Trophoblast cell (in vitro differentiated cells and primary cell): ENCODE measurements at regions not wholly inside any gene's neighbourhood (a gene's known extent, or its start where the extent isn't known, plus 50 kb on each side); places are given as distances from the start of the nearest gene placed in this dataset.

Source experiments
- DNase-seq, 2 donors: peaks; one replicate each; pipeline ENCODE4 v3.0.0-alpha.2; 2016
- H2AFZ ChIP-seq: 2 replicates; pipeline ENCODE4 v1.6.1; 2013; ENCODE audit warnings: low read length, moderate library complexity, mild to moderate bottlenecking; ENCODE audit not compliant: insufficient read depth, poor library complexity
- H2AK5ac ChIP-seq: 2 replicates; pipeline ENCODE4 v1.6.1; 2013; ENCODE audit warnings: mild to moderate bottlenecking, low read length
- H2BK120ac ChIP-seq: 2 replicates; pipeline ENCODE4 v1.6.1; 2013; ENCODE audit warnings: low read length, mild to moderate bottlenecking, moderate library complexity; ENCODE audit not compliant: insufficient read depth, poor library complexity
- H2BK12ac ChIP-seq: 2 replicates; pipeline ENCODE4 v1.6.1; 2013; ENCODE audit warnings: mild to moderate bottlenecking, low read length, moderate library complexity
- H2BK5ac ChIP-seq: 2 replicates; pipeline ENCODE4 v1.6.1; 2013; ENCODE audit warnings: low read length, low read depth, moderate library complexity, mild to moderate bottlenecking; ENCODE audit not compliant: poor library complexity
- H3K14ac ChIP-seq: 2 replicates; pipeline ENCODE4 v1.6.1; 2013; ENCODE audit warnings: mild to moderate bottlenecking, low read length
- H3K18ac ChIP-seq: 2 replicates; pipeline ENCODE4 v1.6.1; 2013; ENCODE audit warnings: mild to moderate bottlenecking, low read length
- H3K23ac ChIP-seq: 2 replicates; pipeline ENCODE4 v1.6.1; 2013; ENCODE audit warnings: low read length
- H3K27ac ChIP-seq: 2 replicates; pipeline ENCODE4 v1.5.1; 2013; ENCODE audit warnings: low read depth, mild to moderate bottlenecking, inconsistent platforms, low read length, moderate library complexity
- H3K27me3 ChIP-seq: 2 replicates; pipeline ENCODE4 v1.6.1; 2013; ENCODE audit warnings: inconsistent platforms, mild to moderate bottlenecking, low read length, moderate library complexity; ENCODE audit not compliant: insufficient read depth
- H3K36me3 ChIP-seq, 2 experiments: 1 replicate in 1 of 2; 2 replicates in 1 of 2; pipeline ENCODE4 v1.6.1; 2013; ENCODE audit warnings: low read length in 2 of 2, mild to moderate bottlenecking in 2 of 2, moderate library complexity in 1 of 2; ENCODE audit not compliant: insufficient read depth in 2 of 2, control insufficient read depth in 1 of 2
- H3K4ac ChIP-seq: 2 replicates; pipeline ENCODE4 v1.6.1; 2013; ENCODE audit warnings: low read depth, mild to moderate bottlenecking, low read length, moderate library complexity
- H3K4me1 ChIP-seq, 2 experiments: 1 replicate in 1 of 2; 2 replicates in 1 of 2; pipeline ENCODE4 v1.6.1; 2013; ENCODE audit warnings: low read length in 2 of 2, mild to moderate bottlenecking in 2 of 2, moderate library complexity in 1 of 2; ENCODE audit not compliant: insufficient read depth in 2 of 2, control insufficient read depth in 1 of 2
- H3K4me2 ChIP-seq: 2 replicates; pipeline ENCODE4 v1.6.1; 2013; ENCODE audit warnings: inconsistent platforms, mild to moderate bottlenecking, low read length, moderate library complexity
- H3K4me3 ChIP-seq: 2 replicates; pipeline ENCODE4 v1.5.1; 2013; ENCODE audit warnings: mild to moderate bottlenecking, low read depth, low read length, inconsistent platforms
- H3K79me1 ChIP-seq: one replicate; pipeline ENCODE4 v1.6.1; 2013; ENCODE audit warnings: low read length
- H3K79me2 ChIP-seq: 2 replicates; pipeline ENCODE4 v1.6.1; 2013; ENCODE audit warnings: low read length, mild to moderate bottlenecking; ENCODE audit not compliant: control insufficient read depth, insufficient read depth, poor library complexity
- H3K9ac ChIP-seq: 2 replicates; pipeline ENCODE4 v1.6.1; 2013; ENCODE audit warnings: mild to moderate bottlenecking, low read length
- H3K9me3 ChIP-seq: 2 replicates; pipeline ENCODE4 v1.6.1; 2013; ENCODE audit warnings: low read depth, mild to moderate bottlenecking, control low read depth, inconsistent platforms, low read length; ENCODE audit not compliant: insufficient read depth
- H4K12ac ChIP-seq: 2 replicates; pipeline ENCODE4 v1.6.1; 2013; ENCODE audit warnings: low read depth, mild to moderate bottlenecking, low read length, moderate library complexity
- H4K8ac ChIP-seq: 2 replicates; pipeline ENCODE4 v1.6.1; 2013; ENCODE audit warnings: low read depth, mild to moderate bottlenecking, low read length, moderate library complexity
- H4K91ac ChIP-seq: one replicate; pipeline ENCODE4 v1.6.1; 2013; ENCODE audit warnings: low read depth, mild to moderate bottlenecking, low read length, moderate library complexity
- WGBS: extraction: QIAGEN DNeasy Blood & Tissue Kit; methylation state at CpG from one replicate; pipeline ENCODE4 v1.1.7; 2013; ENCODE audit warnings: missing lambda C conversion rate; ENCODE audit not compliant: insufficient read length, insufficient coverage; ENCODE audit errors: extremely low coverage; 5-methylcytosine and 5-hydroxymethylcytosine counted together

DNA sequence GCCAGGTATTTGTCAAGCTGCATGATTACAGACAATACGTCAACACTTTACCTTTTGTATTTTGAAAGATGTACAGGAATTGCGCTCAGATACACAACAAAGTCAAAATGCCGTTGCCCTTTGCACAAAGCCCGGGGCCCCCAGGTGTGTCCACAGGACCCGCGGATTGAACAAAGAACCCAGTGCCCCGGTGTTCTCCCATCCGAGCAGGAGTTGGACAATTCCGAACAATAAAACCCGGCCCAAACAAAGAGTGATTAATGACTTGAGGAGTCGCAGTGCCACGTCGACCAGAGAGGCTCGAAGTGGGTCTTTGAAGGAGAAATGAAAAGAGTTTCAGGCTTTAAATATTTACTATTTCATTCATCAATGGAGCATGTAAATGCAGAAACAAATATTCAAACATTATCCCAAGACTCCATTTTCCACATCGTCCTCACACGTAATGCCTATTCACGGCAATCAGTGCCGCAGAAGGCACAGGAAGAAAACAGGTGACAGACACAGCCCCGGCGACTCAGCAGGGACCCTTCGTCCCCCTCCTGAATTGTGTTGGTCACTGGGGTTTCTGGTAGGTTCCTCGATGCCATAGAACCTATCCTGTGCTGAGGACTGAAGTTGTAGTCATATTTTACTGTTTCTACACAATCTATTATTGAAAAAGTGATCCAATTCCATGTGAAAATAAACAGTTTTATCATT lies 70.9 kb upstream of the MGMT start:
- Histone ChIP-seq H3K23ac (no peak overlapping the region), H2BK5ac (no peak overlapping the region), H3K27me3 (no peaks in the 10 kb centered on the region), H3K18ac (no peak overlapping the region), H3K79me2 (no peaks in the 10 kb centered on the region), H3K4me2 (no peak overlapping the region), H2BK120ac (no peak overlapping the region), H2AK5ac (no peak overlapping the region), H3K4ac (no peak overlapping the region), H4K12ac (no peak overlapping the region), H2BK12ac (no peak overlapping the region), H3K14ac (no peak overlapping the region), H3K9ac (no peak overlapping the region), H4K8ac (no peak overlapping the region), H3K9me3 (peaks cover 1% of the 10 kb centered on the region), H3K4me3 (no peak overlapping the region), H3K36me3 (no peaks in the 10 kb centered on the region), H3K27ac (no peak overlapping the region), H3K79me1 (no peaks in the 10 kb centered on the region), H4K91ac (no peak overlapping the region), H3K4me1 (no peaks in the 10 kb centered on the region), H2AFZ (no peak overlapping the region)
- no peak for DNase-seq
- WGBS, result no CpG with 5 or more reads among the region's 22 CpGs

DNA sequence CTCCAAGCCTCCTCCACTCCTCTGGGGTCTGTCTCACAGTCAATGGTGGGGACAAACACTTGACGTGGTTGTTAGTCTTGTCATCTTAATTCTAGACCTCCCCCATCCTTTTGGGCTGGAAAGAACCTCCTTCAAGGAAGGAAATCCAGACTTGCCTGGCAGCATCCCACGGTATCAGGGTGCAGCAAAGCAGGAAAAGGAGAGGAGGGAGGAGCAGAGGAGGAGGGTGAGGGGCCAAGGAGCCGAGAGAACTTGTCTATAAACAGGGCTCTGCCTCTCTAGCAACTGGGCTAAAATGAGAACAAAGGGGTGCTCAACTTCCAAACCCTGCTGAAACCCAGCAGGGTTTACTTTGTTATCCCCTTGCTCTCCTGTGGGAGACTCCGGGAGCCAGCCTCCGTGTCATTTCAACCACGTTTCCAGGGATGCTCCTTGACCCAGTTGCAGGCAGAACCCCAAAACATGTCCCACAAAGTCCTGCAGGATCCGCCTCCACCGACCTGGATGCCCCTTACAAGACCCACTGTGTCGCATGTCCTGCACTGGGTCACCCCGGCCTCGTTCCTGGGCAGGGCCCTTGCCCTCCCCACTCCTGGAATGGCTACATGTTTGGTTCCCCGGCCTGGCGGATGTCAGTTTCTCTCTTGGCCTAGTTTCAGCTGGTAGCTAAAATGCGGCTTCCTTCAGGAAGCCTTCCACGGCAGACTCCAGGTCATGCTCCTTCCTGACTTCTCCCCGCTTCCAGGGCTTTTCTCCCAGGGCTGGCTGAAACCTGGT lies 69.7 kb upstream of the MGMT start:
- Histone ChIP-seq H3K23ac (no peak overlapping the region), H4K12ac (no peak overlapping the region), H2AFZ (no peak overlapping the region), H3K27me3 (no peaks in the 10 kb centered on the region), H2BK5ac (no peak overlapping the region), H3K4me1 (no peaks in the 10 kb centered on the region), H3K4me2 (no peak overlapping the region), H3K36me3 (no peaks in the 10 kb centered on the region), H3K4ac (no peak overlapping the region), H3K27ac (no peak overlapping the region), H3K18ac (no peak overlapping the region), H2AK5ac (no peak overlapping the region), H4K91ac (no peak overlapping the region), H3K9me3 (peaks cover 1% of the 10 kb centered on the region), H3K4me3 (no peak overlapping the region), H3K14ac (no peak overlapping the region), H3K79me1 (no peaks in the 10 kb centered on the region), H4K8ac (no peak overlapping the region), H2BK120ac (no peak overlapping the region), H3K79me2 (no peaks in the 10 kb centered on the region), H3K9ac (no peak overlapping the region), H2BK12ac (no peak overlapping the region)
- DNase-seq, result no peak
- no CpG with 5 or more reads among the region's 16 CpGs for WGBS

DNA sequence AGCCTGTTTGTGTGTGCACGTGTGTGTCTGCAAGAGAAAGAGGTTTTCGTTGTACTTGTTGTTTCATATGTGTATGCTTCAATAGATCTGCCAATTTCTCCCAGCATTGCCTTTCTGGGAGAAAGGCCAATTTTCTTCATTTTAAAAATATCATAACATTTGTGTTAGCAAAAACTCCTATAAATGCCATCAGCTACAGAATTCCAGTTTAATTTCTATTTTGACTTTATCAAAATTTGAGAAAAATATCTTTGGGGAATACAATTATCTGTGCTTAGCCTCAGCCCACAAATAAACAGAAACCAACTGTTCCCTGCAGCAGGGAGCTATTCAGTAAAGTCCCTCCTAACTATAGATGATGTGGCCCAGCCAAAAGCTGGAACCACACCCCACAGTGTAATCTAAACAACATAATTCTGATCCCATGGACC lies 68.3 kb upstream of the MGMT start:
- no peaks in the 10 kb centered on the region for H3K27me3 ChIP-seq

DNA sequence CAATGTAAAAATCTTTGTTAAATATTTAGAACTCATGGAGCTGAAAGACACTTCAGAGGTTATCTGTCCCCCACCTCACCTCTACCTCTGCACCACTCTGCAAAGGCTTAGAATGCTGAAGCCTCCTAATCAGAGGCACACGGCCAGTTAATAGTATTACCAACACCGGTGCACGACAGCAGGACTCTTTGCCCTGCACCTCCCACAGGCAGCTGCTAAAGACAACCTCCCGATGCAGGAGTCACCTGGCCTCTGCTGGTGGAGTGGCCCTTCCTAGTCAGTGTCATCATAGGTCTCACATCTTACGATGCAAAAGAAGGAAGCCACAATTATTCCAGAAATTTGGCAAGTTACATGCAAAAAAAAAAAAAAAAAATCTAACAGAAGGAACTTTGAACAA lies 66.6 kb upstream of the MGMT start:
- Histone ChIP-seq H3K14ac (no peak overlapping the region), H4K12ac (no peak overlapping the region), H3K4ac (no peak overlapping the region), H4K8ac (no peak overlapping the region), H3K9me3 (no peaks in the 10 kb centered on the region), H2BK120ac (no peak overlapping the region), H2AFZ (no peak overlapping the region), H3K4me2 (no peak overlapping the region), H3K23ac (no peak overlapping the region), H3K9ac (no peak overlapping the region), H2BK12ac (no peak overlapping the region), H3K18ac (no peak overlapping the region), H2AK5ac (no peak overlapping the region), H3K27me3 (no peaks in the 10 kb centered on the region), H3K27ac (no peak overlapping the region), H3K36me3 (no peaks in the 10 kb centered on the region), H4K91ac (no peak overlapping the region), H3K4me1 (no peaks in the 10 kb centered on the region), H3K4me3 (no peak overlapping the region), H2BK5ac (no peak overlapping the region), H3K79me2 (no peaks in the 10 kb centered on the region), H3K79me1 (no peaks in the 10 kb centered on the region)
- no peak for DNase-seq
- no CpG with 5 or more reads among the region's 5 CpGs for WGBS

More for the DNA sequence above, 68.3 kb upstream of the MGMT start:
- Histone ChIP-seq H3K27ac (no peak overlapping the region), H3K23ac (no peak overlapping the region), H3K4ac (no peak overlapping the region), H2AFZ (no peak overlapping the region), H3K79me1 (no peaks in the 10 kb centered on the region), H3K4me1 (no peaks in the 10 kb centered on the region), H3K36me3 (no peaks in the 10 kb centered on the region), H3K4me2 (no peak overlapping the region), H2BK120ac (no peak overlapping the region), H3K4me3 (no peak overlapping the region), H3K9ac (no peak overlapping the region), H2AK5ac (no peak overlapping the region), H4K12ac (no peak overlapping the region), H3K18ac (no peak overlapping the region), H3K14ac (no peak overlapping the region), H3K9me3 (peaks cover 1% of the 10 kb centered on the region), H3K79me2 (no peaks in the 10 kb centered on the region), H2BK5ac (no peak overlapping the region), H4K91ac (no peak overlapping the region), H4K8ac (no peak overlapping the region), H2BK12ac (no peak overlapping the region)
- no peak for DNase-seq
- no CpG with 5 or more reads among the region's 2 CpGs for WGBS
